ENCODE measurements at regions not wholly inside any gene's neighbourhood (a gene's known extent, or its start where the extent isn't known, plus 50 kb on each side); places are given as distances from the start of the nearest gene placed in this dataset.
"Not testable (repeated sequence)": the region's sequence is repeated elsewhere in the genome, so short reads cannot be mapped to it uniquely, and the experiment has no call there.

GRCh38 chr6:155701342-155701741 is 245.7 kb upstream of the NOX3 start:
- no peak for DNase-seq

DNA sequence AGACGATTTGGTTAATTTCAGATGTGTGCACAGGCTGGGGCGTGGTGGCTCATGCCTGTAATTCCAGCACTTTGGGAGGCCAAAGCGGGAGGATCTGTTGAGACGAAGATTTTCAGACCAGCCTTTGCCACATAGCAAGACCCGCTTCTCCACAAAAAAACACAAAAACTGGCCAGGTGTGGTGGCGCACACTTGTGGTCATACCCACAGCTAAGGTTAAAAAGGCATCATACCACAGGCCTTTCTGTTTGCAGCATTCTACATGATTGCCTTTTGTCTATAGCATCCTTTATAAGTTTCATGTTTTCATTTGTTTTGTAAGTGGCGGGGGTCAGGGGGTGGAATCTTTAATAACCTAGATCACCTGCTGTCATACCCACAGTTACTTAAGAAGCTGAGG is 239.9 kb upstream of the NOX3 start:
- no peak for DNase-seq

DNA sequence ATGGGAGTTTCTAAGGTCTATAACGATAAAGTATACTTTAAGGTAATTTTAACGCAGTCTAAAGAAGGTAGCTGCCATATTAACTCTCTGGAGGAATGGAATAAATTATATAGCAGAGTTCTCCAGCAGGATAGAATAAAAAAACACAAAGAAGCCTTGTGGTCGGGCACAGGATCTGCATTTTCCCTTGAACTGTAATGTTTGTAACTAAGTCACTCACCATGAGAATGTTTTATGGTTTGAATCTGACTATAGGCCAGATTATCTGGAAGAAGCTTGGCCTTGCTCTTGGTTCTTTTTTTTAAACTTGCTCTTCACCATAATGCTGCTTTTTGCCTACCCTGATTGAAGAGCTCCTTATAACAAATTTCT is 238.8 kb upstream of the NOX3 start:
- no peak for DNase-seq

DNA sequence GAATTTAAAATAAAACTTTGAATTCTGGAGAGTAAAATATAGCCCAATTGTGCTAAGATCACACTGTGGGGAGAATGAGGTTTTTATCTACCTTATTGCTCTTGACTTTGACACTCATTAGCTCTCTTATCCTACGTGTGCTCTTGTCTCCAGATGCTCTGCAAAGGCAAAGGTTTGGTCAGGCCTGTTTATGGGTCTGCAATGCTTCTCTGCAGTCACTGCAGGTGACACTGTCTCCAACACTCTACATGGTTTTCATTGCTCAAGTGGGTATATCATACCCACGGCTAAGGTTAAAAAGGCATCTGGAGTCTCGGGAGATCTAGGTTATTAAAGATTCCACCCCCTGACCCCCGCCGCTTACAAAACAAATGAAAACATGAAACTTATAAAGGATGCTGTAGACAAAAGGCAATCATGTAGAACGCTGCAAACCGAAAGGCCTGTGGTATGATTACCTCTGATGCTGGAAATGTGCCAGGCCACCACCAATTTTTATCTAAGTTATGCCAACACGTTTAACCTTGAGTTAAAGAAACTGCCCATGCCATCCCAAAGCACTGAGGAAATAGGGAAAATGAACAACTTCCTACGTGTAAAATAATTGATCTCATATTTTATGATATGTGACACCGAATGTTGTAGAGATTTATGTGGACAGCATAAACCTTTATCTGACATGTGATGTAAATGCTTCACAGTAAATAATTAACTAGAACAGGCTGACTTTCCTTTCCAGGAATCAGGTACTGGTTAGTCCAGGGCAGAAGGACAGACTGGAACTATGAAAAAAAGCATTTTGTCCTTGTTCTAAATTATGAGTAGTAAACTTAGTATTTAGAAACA is 238.2 kb upstream of the NOX3 start:
- DNase-seq: no peak

DNA sequence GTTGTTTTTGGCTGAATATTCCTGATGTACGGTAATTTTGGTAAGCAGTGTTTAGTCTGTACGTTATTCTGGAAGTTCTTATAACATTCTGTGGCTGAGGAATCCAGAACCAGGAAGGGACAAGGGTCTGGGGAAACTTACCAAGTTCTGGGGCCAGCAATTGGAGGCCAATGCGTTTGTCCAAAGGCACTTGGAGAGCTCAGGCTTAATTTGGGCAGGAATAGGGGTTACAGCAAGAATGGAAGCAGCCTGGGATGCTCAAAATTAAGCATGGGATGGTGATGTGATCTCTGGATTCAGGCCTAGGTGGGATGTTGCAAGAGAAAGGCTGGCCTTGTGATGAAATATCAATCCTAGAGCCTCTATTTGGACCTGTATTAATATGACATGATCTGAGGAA is 235.2 kb upstream of the NOX3 start:
- no peak for DNase-seq

DNA sequence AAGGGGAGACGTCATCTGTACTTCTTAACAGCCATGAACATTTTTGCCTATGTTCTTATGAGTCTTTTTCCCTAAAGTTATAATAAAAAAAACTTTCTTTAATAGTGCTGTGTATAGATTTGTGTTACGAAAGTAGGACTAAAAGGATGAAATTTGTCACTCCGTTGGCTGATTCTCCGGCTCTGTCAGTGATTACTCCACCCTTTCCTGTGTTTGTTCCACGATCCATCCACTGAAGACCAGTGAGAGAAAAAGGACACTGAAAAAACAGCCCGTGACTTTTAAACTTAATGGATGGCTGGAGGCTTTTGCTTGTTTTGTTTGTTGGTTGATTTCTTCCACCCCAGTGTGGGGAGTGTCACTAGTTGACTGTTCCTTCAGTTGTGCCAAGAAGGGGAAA is 232.0 kb upstream of the NOX3 start:
- DNase-seq: no peak

DNA sequence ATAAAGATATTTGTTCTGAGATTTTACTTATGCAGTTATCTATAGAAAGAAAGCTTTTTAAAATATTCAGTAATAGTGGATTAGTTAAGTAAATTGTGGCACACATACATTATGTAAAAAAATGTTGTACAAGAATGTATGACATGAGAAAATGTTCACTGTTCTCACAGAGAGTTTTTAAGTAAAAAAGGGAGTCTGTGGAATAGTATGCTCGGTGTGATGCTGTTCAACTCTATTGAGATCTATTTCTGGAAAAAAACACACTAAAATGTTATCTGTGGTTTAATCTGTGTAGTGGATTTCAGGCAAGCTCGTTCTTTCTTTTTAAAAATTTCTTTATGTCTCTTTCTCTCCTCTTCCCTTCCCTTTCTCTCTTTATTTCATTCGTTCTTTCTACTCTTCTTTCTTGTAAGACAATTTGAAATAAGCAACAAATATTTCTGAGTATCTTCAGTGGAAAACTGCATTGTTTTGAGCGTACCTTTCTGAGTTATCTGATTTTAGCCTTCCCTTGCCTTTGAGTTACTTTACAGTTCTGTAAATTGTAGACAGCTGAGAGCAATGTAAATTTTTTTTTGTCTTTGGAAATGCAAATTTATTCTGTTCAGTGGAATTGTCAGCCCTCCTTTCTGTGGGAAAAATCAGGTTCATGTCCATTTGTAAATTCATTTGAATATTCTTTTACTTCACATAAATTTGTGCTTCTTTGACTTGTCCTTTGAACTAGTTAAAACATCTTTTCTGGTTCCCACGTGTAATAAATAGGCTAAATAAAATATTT is 229.0 kb upstream of the NOX3 start:
- DNase-seq: no peak

DNA sequence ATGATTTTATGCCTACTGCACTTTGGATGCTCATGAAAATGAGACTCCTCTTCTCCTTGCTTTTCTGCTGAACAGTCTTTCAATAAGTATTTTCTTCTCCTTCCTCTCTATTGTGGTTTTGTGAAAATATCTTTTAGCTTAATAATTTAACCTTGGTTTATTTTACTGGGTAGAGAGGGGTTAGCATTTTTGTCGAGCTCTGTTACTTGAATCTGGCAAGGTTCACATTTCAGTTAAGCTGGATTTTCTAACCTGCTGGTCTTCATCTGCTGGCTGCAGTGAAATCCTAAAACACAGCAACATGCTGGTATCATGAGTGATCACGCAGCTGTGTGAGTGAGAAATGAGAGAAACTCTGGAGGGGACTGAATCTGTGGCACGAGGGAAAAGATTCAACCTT is 222.7 kb upstream of the NOX3 start:
- no peak for DNase-seq

- no peak for DNase-seq
Observed at GRCh38 chr6:155676346-155676745, 220.7 kb upstream of the NOX3 start.

- DNase-seq: no peak
Observed at GRCh38 chr6:155670655-155671054, 215.0 kb upstream of the NOX3 start.

GRCh38 chr6:155660251-155660977 is 204.8 kb upstream of the NOX3 start:
- DNase-seq: no peak

DNA sequence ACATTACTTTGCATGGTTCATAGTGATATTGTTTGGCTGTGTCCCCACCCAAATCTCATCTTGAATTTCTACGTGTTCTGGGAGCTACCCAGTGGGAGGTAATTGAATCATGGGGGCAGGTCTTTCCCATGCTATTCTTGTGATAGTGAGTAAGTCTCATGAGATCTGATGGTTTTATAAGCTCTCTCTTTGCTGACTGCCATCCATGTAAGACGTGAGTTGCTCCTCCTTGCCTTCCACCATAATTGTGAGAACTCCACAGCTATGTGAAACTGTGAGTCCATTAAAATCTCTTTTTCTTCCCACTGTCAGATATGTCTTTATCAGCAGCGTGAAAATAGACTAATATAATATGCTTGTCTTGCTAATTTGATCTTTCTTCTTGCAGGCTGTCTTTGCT is 200.4 kb upstream of the NOX3 start:
- no peak for DNase-seq

DNA sequence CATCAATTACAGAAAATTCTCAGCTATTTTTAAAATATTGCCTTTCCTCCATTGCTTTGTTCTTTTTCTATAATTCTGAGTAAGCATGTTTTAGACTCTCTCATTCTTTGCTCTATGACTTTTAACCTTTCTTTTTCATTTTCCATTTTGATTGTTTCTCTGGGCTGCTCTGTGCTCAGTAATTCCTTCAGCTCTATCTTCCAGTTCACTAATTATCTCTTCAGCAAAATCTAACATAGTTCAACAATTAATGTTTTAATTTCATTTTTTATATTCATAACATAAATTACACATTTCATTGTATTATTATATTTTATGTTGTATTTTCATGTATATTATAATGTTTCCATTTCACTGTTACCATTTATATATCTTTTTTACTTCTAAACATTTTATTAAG is 198.8 kb upstream of the NOX3 start:
- DNase-seq: no peak

GRCh38 chr6:155648301-155648700 is 192.7 kb upstream of the NOX3 start:
- DNase-seq: no peak

- no peak for DNase-seq
Observed at GRCh38 chr6:155647354-155647753, 191.7 kb upstream of the NOX3 start.

DNA sequence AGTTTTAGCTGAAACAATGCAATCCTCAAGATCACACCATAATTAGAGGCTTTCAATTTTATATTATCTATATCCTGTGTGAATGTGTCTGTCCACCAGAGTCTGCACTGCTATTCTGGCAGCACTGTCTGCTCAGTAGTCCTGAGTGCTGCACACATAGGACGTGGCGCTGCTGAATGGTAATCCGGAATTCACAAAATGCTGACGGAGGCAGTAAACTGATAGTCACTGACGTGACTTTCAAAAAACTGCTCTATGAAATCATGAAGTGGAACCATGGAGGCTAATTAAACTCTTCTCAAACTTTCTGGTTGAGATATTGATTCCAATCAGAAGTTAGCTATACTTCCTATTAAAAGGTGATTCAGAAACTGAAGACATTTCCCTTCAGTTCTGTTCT is 190.8 kb upstream of the NOX3 start:
- DNase-seq: no peak

GRCh38 chr6:155645325-155645724 is 189.7 kb upstream of the NOX3 start:
- no peak for DNase-seq

DNA sequence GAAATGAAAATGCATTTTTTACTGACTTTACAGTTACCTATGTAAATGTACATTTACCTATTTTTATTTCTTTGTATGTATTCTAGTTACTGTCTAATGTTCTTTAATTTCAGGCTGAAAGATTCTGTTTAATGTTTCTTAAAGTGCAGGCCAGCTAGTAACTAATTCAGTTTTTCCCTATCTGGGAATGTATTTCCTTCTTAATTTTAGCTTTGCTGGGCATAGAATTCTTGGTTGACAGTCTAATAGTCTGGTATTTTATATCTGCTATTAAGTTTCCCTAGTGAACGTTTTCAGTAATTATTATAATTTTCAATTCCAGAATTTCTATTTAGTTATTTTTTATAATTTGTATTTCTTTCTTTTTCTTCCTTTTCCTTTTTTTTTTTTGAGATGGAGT is 186.0 kb upstream of the NOX3 start:
- no peak for DNase-seq

DNA sequence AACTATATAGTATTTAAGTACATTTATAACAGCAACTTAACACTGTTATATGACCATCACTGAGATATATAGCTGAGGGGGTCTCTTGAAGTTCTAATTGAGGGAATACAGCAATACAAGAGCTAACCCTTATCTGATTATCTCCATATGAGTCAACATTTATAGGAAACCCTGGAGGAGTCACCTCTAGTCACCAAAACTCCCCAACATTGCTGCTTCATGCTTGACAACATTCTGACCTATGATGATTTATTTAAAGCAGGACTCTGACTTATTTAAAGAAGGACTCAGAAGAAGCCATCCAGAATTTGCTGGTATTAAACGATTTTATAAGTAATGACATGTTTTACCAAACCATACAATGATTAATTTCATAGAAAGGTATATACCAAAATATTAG is 182.6 kb upstream of the NOX3 start:
- no peak for DNase-seq

DNA sequence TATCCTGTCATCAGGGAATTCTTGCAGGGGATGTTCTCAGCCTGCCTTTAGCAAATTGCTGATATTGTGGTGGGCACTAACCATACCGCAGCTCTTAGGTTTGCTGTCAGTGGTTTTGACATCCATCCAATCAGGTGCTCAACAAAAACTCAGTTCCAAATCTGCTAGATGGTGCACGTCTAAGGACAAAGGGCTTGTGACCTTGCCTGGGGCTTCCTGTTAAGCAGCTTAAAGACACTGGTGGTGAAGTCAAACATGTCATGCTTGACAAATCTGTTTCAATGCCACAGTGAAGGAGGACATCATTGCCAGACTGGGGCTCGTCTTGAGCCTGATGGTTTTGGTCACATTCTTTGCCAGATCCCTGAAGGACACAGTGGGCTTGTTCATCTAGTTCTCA is 179.8 kb upstream of the NOX3 start:
- DNase-seq: no peak

DNA sequence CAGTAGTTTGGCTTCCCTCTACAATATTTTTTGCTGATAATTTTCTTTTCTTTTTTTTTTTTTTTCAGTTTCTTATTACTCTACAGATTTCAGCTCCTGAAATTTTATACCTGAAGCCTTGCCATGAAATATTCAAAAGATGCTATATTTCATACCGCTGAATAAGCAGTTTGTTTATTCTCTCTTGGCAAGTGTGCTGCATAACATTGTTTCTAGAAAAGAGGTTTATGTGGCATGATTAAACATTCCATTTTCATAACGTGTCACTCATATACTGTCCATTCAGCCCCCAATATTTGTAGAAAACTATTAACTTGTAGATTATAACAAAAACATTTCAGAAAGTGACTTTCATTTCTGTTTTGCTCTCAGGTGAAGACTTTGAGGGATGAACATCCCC is 174.4 kb upstream of the NOX3 start:
- no peak for DNase-seq

GRCh38 chr6:155629652-155630051 is 174.0 kb upstream of the NOX3 start:
- no peak for DNase-seq

DNA sequence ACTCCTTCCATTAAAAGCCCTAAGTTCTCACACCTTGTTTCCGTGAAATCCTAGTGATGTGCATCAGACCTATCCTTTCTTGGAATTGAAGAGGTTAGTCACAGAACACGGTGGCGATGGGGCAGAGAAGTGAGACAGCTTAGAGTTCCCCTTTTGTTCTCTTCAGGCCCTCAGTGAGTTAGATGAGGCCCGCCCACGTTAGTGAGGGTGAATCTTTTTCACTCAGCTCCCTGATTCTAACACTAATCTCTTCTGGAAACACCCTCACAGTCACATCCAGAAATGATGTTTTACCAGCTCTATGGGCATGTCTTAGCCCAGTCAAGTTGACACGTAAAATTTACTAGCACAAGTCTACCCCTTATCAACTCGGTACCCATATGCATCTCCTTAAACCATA is 172.7 kb upstream of the NOX3 start:
- no peak for DNase-seq

- not testable (repeated sequence) for DNase-seq
Observed at GRCh38 chr6:155627722-155628212, 172.1 kb upstream of the NOX3 start.
